Natural killer cell treated with Interleukin-12 subunit alpha and Interleukin-12 subunit beta and Interleukin-15 and Interleukin-18, amount 100 ng/mL, for 72 hours (primary cell): ENCODE measurements at regions not wholly inside any gene's neighbourhood (a gene's known extent, or its start where the extent isn't known, plus 50 kb on each side); places are given as distances from the start of the nearest gene placed in this dataset.

ENCODE experiments used
- ATAC-seq, 2 donors: fragments of 150-1000 bp; cut with Tn5 transposase in 1 of 2; sonication (Bioruptor Pico), chemical (Tn5 transposase) in 1 of 2; 2 replicates each; pipeline ENCODE4 v1.10.0; 2021
- DNase-seq: peaks from one replicate; pipeline ENCODE4 v3.0.0; 2022; ENCODE audit warnings: low spot score
- H3K27ac Mint-ChIP-seq, 2 donors: 1 replicate in 1 of 2; 2 replicates in 1 of 2; pipeline ENCODE4 v1.8.0; 2022; ENCODE audit warnings: mixed read lengths in 2 of 2, mild to moderate bottlenecking in 1 of 2, moderate library complexity in 1 of 2
- H3K27me3 Mint-ChIP-seq, 2 donors: 1 replicate in 1 of 2; 2 replicates in 1 of 2; pipeline ENCODE4 v1.8.0; 2022; ENCODE audit warnings: mixed read lengths in 2 of 2
- H3K36me3 Mint-ChIP-seq: one replicate; pipeline ENCODE4 v1.8.0; 2022; ENCODE audit warnings: mixed read lengths
- H3K4me1 Mint-ChIP-seq, 2 donors: 1 replicate in 1 of 2; 2 replicates in 1 of 2; pipeline ENCODE4 v1.8.0; 2022; ENCODE audit warnings: low read depth in 2 of 2, mixed read lengths in 2 of 2, mild to moderate bottlenecking in 1 of 2
- H3K4me3 Mint-ChIP-seq: one replicate; pipeline ENCODE4 v1.8.0; 2022; ENCODE audit warnings: mixed read lengths
- H3K9me3 Mint-ChIP-seq: 2 replicates; pipeline ENCODE4 v1.8.0; 2022; ENCODE audit warnings: mixed read lengths

DNA sequence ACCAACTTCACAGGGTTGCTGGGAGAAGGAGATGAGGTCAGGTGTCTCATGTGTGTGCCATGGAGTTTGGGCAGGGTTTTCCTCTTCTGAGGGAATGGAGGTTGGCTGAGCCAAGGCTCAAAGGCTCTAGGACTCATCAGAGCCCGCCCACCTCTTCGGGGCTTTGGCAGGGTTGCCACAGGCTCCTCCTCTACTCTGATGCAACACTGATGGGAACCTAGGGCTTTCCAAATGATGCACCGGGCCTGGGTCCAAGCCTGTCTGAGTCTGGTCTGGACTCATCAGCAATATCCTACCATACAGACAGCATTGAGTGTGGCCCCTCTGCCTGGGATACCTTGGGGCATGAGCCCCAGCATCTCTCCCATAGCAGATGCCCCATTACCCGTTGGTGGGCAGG lies 59.5 kb upstream of the LHX1 start:
- no peak overlapping the region for H3K4me3 Mint-ChIP-seq
- H3K4me1 Mint-ChIP-seq, result no peaks in the 10 kb centered on the region
- peaks cover 27 to 34% of the 10 kb centered on the region in 2 donors for H3K27me3 Mint-ChIP-seq
- ATAC-seq (no peak), DNase-seq (no peak)
- H3K27ac Mint-ChIP-seq, result no peak overlapping the region
- H3K9me3 Mint-ChIP-seq, result no peaks in the 10 kb centered on the region
- H3K36me3 Mint-ChIP-seq, result no peaks in the 10 kb centered on the region

DNA sequence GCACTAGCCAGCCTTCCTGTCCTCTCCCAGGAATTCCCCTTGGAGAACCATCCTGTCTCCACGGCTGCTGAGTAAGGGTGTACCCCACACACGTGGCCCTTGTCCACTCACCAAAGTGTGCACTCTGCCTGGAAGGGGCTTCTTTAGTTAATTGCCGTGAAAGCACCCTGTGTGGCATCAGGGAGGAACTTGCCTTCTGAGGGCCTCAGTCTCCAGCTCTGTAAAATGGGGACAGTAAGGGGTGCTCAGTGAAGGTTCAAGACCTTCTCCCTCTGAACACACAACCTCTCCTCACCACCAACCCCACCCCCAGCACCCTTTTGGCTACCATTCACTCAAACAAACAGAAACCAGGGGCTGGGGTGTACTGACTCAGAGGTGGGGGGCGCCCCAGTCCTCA lies 59.1 kb upstream of the LHX1 start:
- no peak for ATAC-seq
- no peak for DNase-seq
- H3K27ac Mint-ChIP-seq, result no peak overlapping the region
- H3K36me3 Mint-ChIP-seq, result no peaks in the 10 kb centered on the region
- H3K27me3 Mint-ChIP-seq, result peaks cover 27 to 34% of the 10 kb centered on the region in 2 donors
- no peak overlapping the region for H3K4me3 Mint-ChIP-seq
- H3K4me1 Mint-ChIP-seq, result no peaks in the 10 kb centered on the region
- no peaks in the 10 kb centered on the region for H3K9me3 Mint-ChIP-seq

- H3K4me3 Mint-ChIP-seq, result no peak overlapping the region
- no peaks in the 10 kb centered on the region for H3K9me3 Mint-ChIP-seq
- H3K27me3 Mint-ChIP-seq, result peaks cover 24 to 34% of the 10 kb centered on the region in 2 donors
- peak in 1 of 2 donors; percentile 18 for ATAC-seq
- no peak for DNase-seq
- no peak overlapping the region for H3K27ac Mint-ChIP-seq
- no peaks in the 10 kb centered on the region for H3K4me1 Mint-ChIP-seq
- H3K36me3 Mint-ChIP-seq, result no peaks in the 10 kb centered on the region
Observed at GRCh38 chr17:36879027-36879426, 58.2 kb upstream of the LHX1 start.

DNA sequence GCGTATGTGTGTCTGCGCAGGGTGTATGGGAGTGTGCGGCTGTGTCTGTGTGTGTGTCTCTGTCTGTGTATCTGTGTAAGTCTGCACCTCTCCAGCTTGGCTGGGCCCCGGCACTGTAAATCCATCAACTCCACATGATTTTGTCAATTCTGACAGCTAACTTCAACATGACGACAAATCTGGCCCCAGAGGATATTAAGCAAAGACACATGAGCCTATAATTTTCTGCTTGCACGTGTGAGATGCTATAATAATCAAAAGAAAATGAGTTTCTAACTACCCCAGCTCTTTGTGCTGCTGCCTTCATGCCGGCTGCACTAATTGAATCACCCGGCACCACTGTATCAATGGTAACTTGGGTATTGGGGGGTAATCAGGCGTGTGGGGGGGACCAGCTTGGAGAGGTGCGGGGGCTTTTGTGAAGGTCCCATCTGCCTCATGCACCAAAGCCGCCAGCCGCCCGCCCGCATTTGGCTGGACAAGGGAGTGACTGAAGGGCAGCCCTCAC lies 57.6 kb upstream of the LHX1 start:
- Mint-ChIP-seq H3K4me1 (no peaks in the 10 kb centered on the region), H3K36me3 (no peaks in the 10 kb centered on the region), H3K9me3 (no peaks in the 10 kb centered on the region), H3K27me3 (peaks cover 26 to 34% of the 10 kb centered on the region in 2 donors), H3K4me3 (no peak overlapping the region), H3K27ac (no peak overlapping the region)
- ATAC-seq (no peak), DNase-seq (no peak)

DNA sequence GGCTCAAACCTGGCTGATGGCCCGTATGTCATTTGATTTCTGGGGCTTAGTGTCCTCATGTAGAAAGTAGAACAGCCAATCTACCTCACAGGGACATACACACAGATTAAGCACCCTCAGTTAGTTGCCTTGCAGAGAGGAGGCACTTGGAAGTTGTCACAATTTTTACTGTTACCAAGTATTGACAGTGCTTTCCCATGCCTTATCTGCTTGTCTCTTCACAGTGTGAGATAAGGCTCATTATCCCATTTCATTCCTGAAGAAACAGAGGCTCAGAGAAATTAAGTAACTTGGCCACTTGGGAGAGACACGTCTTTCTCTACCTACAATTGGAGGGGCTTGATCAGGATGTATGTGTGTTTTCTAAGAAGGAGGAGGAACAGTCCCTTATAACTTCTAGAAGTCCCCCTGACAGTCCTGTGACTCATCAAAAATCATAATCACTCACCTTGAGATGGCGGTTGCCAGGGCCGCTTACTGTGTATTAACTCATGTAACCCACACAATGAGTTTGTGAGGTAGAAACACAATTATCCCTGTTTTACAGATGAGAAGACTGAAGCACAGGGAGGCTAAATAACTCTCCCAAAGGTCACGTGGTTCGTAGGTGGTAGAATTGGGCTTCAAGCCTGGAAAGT lies 56.9 kb upstream of the LHX1 start:
- DNase-seq, result no peak
- Mint-ChIP-seq H3K9me3 (no peaks in the 10 kb centered on the region), H3K4me1 (no peaks in the 10 kb centered on the region), H3K27ac (no peak overlapping the region), H3K4me3 (no peak overlapping the region), H3K36me3 (no peaks in the 10 kb centered on the region), H3K27me3 (peaks cover 28 to 33% of the 10 kb centered on the region in 2 donors)
- ATAC-seq, result no peak

DNA sequence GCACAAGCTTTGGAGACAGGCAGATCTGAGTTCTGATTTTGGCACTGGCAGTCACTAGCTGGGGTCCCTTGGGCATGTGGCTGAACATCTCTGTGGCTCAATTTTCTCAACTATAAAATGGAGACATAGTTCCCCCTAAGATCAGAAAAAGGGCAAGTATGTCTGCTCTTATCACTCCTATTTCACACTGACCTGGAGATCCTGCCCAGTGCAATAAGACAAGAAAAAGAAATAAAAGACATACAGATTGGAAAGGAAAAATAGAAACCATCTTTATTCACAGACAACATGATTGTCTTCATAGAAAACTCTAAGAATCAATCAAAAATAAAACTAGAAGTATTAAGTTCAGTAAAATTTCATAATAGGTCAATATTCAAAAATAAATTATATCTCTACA lies 56.0 kb upstream of the LHX1 start:
- Mint-ChIP-seq H3K27me3 (peaks cover 29 to 34% of the 10 kb centered on the region in 2 donors), H3K4me1 (no peaks in the 10 kb centered on the region), H3K27ac (no peak overlapping the region), H3K9me3 (no peaks in the 10 kb centered on the region), H3K36me3 (no peaks in the 10 kb centered on the region), H3K4me3 (no peak overlapping the region)
- no peak for DNase-seq
- ATAC-seq, result no peak

DNA sequence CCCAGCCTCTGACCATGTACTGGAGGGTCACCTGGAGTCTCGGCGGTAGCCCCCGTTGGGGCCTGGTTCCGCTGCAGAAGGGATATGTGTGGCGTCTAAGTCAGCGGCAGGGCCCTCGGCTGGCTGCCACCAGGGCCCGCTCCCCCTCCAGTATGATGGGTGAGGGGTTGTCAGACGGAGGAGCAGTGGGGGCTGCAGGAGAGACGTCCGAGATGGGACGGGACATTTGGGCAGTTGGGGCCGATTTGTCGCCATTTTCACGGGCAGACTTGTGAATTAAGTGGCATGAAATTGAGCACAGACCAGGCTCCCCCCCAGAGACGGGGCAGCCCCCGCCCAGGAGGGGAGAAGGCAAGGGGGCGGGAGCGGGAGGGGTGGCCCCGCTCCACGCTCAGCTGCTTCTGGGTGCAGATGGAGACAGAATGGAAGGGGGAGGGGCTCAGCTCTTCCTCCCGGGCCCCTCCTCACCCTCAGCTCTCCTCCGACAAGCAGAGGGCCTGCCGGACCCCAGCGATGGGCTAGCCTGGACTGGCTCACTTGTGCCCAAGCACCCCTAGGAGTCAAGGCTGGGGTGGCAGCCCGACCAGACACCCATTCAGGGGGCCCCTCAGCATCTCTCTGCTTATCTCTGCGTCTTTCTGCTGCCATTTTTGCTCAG lies 52.7 kb upstream of the LHX1 start:
- no peaks in the 10 kb centered on the region for H3K9me3 Mint-ChIP-seq
- no peak overlapping the region for H3K27ac Mint-ChIP-seq
- peaks cover 30 to 34% of the 10 kb centered on the region in 2 donors for H3K27me3 Mint-ChIP-seq
- no peak for ATAC-seq
- DNase-seq, result no peak
- no peaks in the 10 kb centered on the region for H3K36me3 Mint-ChIP-seq
- no peak overlapping the region for H3K4me3 Mint-ChIP-seq
- H3K4me1 Mint-ChIP-seq, result no peaks in the 10 kb centered on the region

GRCh38 chr17:36885153-36885735 lies 52.0 kb upstream of the LHX1 start:
- Mint-ChIP-seq H3K9me3 (no peaks in the 10 kb centered on the region), H3K4me3 (no peak overlapping the region), H3K4me1 (no peaks in the 10 kb centered on the region), H3K27me3 (peaks cover 33 to 34% of the 10 kb centered on the region in 2 donors), H3K27ac (no peak overlapping the region), H3K36me3 (no peaks in the 10 kb centered on the region)
- ATAC-seq (no peak), DNase-seq (no peak)

DNA sequence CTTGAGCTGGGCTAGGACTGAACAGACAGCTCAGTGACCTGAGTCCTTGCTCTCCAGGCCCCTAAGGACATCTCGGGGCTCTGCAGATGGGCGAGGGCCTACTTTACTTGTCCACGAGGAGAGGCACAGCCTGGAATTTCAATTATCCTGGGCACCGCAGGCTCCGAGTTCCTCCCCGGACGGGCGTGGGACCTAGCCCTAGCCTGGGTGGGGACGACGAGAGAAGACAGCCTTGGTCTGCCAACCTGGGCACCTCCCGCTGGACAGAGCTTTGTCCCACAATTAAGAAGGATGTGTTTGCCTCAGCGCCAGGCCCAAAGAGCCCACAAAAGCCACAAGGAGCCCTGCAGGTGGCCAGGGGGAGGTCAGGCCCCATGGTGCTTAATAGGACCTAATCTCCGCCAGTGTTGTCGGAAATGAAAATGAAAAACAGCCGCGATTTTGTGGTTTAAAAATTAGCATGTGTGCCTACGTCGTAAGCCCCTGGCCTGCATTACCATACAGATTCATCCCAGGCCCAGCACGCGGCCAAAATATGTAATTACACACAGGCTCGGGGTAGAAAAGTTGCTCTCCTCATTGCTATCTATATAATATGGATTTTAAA lies 51.4 kb upstream of the LHX1 start:
- ATAC-seq, result no peak
- no peaks in the 10 kb centered on the region for H3K9me3 Mint-ChIP-seq
- H3K27ac Mint-ChIP-seq, result no peak overlapping the region
- no peak overlapping the region for H3K4me3 Mint-ChIP-seq
- no peaks in the 10 kb centered on the region for H3K4me1 Mint-ChIP-seq
- H3K36me3 Mint-ChIP-seq, result no peaks in the 10 kb centered on the region
- H3K27me3 Mint-ChIP-seq, result peaks cover 31% of the 10 kb centered on the region in 2 donors
- no peak for DNase-seq
